Breast epithelium (tissue), 4 donors: ENCODE measurements at regions not wholly inside any gene's neighbourhood (a gene's known extent, or its start where the extent isn't known, plus 50 kb on each side); places are given as distances from the start of the nearest gene placed in this dataset.
A peak's percentile ranks its signal among the peaks of the same experiment; 100 is the strongest.

Experiments used
- DNase-seq, 2 donors: peaks; one replicate each; pipeline ENCODE4 v3.0.0-alpha.2; 2019; ENCODE audit warnings: low spot score in 2 of 2
- H3K27ac ChIP-seq, 2 donors: fragments of 200-600 bp; sonication (generic) in 1 of 2; one replicate each; pipeline ENCODE4 v1.5.1; 2016 to 2019; ENCODE audit warnings: mild to moderate bottlenecking in 1 of 2
- H3K27me3 ChIP-seq, 2 donors: fragments of 200-600 bp; sonication (generic) in 1 of 2; one replicate each; pipeline versions ENCODE4 v1.5.1 to v1.6.0; 2017 to 2019; ENCODE audit warnings: control low read depth in 1 of 2, mild to moderate bottlenecking in 1 of 2
- H3K36me3 ChIP-seq: fragments of 200-600 bp; one replicate; pipeline ENCODE4 v1.5.1; 2019
- H3K4me1 ChIP-seq, 2 donors: fragments of 200-600 bp; sonication (generic); one replicate each; pipeline ENCODE4 v1.5.1; 2016 to 2019; ENCODE audit warnings: control low read depth in 1 of 2
- H3K4me3 ChIP-seq, 3 donors: fragments of 200-600 bp; sonication (generic); 1 replicate in 2 of 3; 2 replicates in 1 of 3; pipeline ENCODE4 v1.5.1; 2016 to 2019; ENCODE audit warnings: mild to moderate bottlenecking in 3 of 3, moderate library complexity in 2 of 3
- H3K9me3 ChIP-seq, 2 donors: fragments of 200-600 bp; sonication (generic) in 1 of 2; one replicate each; pipeline ENCODE4 v1.5.1; 2016 to 2019; ENCODE audit warnings: control low read depth in 1 of 2
- CTCF ChIP-seq, 3 donors: fragments of 450-650 bp; IDR thresholded peaks; one replicate each; pipeline ENCODE4 v1.5.1; 2016 to 2017; ENCODE audit warnings: antibody characterized with exemption in 3 of 3, mild to moderate bottlenecking in 3 of 3, moderate library complexity in 3 of 3
- POLR2A ChIP-seq: fragments of 450-650 bp; IDR thresholded peaks from one replicate; pipeline ENCODE4 v1.6.1; 2016; ENCODE audit warnings: antibody characterized with exemption, mild to moderate bottlenecking, moderate library complexity
- POLR2AphosphoS5 ChIP-seq, 3 donors: sonication (generic); formaldehyde crosslinking; IDR thresholded peaks; one replicate each; pipeline ENCODE4 v1.6.1; 2017; ENCODE audit warnings: antibody characterized with exemption in 3 of 3
- intact Hi-C: fragments of 100-400 bp; cut with DNase I; formaldehyde crosslinking; loops from one replicate; pipeline ENCODE4 v1.15.1; 2023; ENCODE audit warnings: low total_unique reads

GRCh38 chr7:11252705-11253272 is 279.1 kb downstream of the PHF14 start:
- H3K4me1 ChIP-seq: no peaks in the 10 kb centered on the region
- no peaks in the 10 kb centered on the region for H3K36me3 ChIP-seq
- H3K9me3 ChIP-seq: no peaks in the 10 kb centered on the region
- DNase-seq: no peak
- no peak overlapping the region for H3K27ac ChIP-seq
- no peaks in the 10 kb centered on the region for H3K27me3 ChIP-seq
- TF ChIP-seq POLR2AphosphoS5 (IDR thresholded peaks at IDR 0.05): no peak
- TF ChIP-seq POLR2A: no peak
- no peak for TF ChIP-seq CTCF (IDR thresholded peaks at IDR 0.05)
- intact Hi-C loops: no loop called here
- H3K4me3 ChIP-seq: no peak overlapping the region

- intact Hi-C loops: no loop called here
- Histone ChIP-seq H3K36me3 (no peaks in the 10 kb centered on the region), H3K9me3 (no peaks in the 10 kb centered on the region), H3K4me3 (no peak overlapping the region), H3K4me1 (no peaks in the 10 kb centered on the region), H3K27me3 (no peaks in the 10 kb centered on the region), H3K27ac (no peak overlapping the region)
- no peak for DNase-seq
- TF ChIP-seq CTCF (IDR thresholded peaks at IDR 0.05): no peak
- TF ChIP-seq POLR2A: no peak
- TF ChIP-seq POLR2AphosphoS5 (IDR thresholded peaks at IDR 0.05): no peak
Observed at GRCh38 chr7:11256501-11256900, 282.8 kb downstream of the PHF14 start.

- TF ChIP-seq CTCF (IDR thresholded peaks at IDR 0.05): no peak
- TF ChIP-seq POLR2AphosphoS5 (IDR thresholded peaks at IDR 0.05): peak in 2 of 3 donors; percentile 28 to 39
- Histone ChIP-seq H3K27ac (no peak overlapping the region), H3K4me1 (no peaks in the 10 kb centered on the region), H3K36me3 (no peaks in the 10 kb centered on the region), H3K9me3 (no peaks in the 10 kb centered on the region), H3K4me3 (no peak overlapping the region), H3K27me3 (no peaks in the 10 kb centered on the region)
- peak; percentile 74 to 90 for DNase-seq
- intact Hi-C loops: no loop called here
Observed at GRCh38 chr7:11261470-11261869, 287.8 kb downstream of the PHF14 start.

- Histone ChIP-seq H3K4me1 (no peaks in the 10 kb centered on the region), H3K9me3 (no peaks in the 10 kb centered on the region)
Observed at GRCh38 chr7:11266101-11266500, 292.4 kb downstream of the PHF14 start.

GRCh38 chr7:11272352-11272751 is 298.7 kb downstream of the PHF14 start:
- TF ChIP-seq POLR2A: no peak
- TF ChIP-seq POLR2AphosphoS5 (IDR thresholded peaks at IDR 0.05): no peak
- no peaks in the 10 kb centered on the region for H3K36me3 ChIP-seq
- no peak overlapping the region for H3K27ac ChIP-seq
- intact Hi-C loops: no loop called here
- H3K27me3 ChIP-seq: no peaks in the 10 kb centered on the region
- no peaks in the 10 kb centered on the region for H3K9me3 ChIP-seq
- DNase-seq: no peak
- H3K4me1 ChIP-seq: no peaks in the 10 kb centered on the region
- no peak overlapping the region for H3K4me3 ChIP-seq

More at GRCh38 chr7:11266101-11266500, 292.4 kb downstream of the PHF14 start:
- no peak for DNase-seq
- H3K36me3 ChIP-seq: no peaks in the 10 kb centered on the region
- no peak overlapping the region for H3K4me3 ChIP-seq
- H3K27ac ChIP-seq: no peak overlapping the region
- intact Hi-C loops: no loop called here
- no peaks in the 10 kb centered on the region for H3K27me3 ChIP-seq
- TF ChIP-seq POLR2A (no peak), POLR2AphosphoS5 (IDR thresholded peaks at IDR 0.05) (no peak), CTCF (IDR thresholded peaks at IDR 0.05) (no peak)

- H3K9me3 ChIP-seq: no peaks in the 10 kb centered on the region
- DNase-seq: no peak
- H3K4me1 ChIP-seq: no peaks in the 10 kb centered on the region
- no peak overlapping the region for H3K4me3 ChIP-seq
- no peaks in the 10 kb centered on the region for H3K36me3 ChIP-seq
- no peaks in the 10 kb centered on the region for H3K27me3 ChIP-seq
- H3K27ac ChIP-seq: no peak overlapping the region
- TF ChIP-seq POLR2AphosphoS5 (IDR thresholded peaks at IDR 0.05) (no peak), POLR2A (no peak), CTCF (IDR thresholded peaks at IDR 0.05) (no peak)
- intact Hi-C loops: no loop called here
Observed at GRCh38 chr7:11274074-11274473, 300.4 kb downstream of the PHF14 start.
